ENCODE measurements at regions not wholly inside any gene's neighbourhood (a gene's known extent, or its start where the extent isn't known, plus 50 kb on each side); places are given as distances from the start of the nearest gene placed in this dataset.
"Not testable (repeated sequence)": the region's sequence is repeated elsewhere in the genome, so short reads cannot be mapped to it uniquely, and the experiment has no call there.

DNA sequence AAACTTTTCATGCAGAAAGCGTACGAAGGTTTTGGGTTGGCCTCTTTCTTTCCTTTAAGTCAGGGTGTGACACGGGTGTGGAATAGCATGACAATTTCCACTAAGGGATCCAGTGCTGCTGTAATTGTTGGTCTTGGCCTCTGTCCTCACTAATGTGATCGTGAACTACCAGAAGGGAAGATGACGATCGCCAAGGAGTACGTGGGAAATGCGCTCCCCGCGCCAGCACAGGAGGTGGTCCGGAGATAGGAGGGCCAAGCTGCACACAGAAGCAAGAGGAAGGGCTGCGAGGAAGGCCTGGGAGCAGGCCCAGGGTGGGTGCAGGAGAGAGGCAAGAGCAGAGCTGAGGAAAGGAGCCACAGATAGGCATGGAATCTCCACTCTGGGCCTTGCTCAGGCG is 79.7 kb upstream of the PODXL start:
- H3K79me2 ChIP-seq (ENCODE audit: control insufficient read depth, insufficient read depth, low read length): no peaks in the 10 kb centered on the region
- dilution Hi-C loops (cut with MboI; ENCODE audit: extremely low pct_ligation_motif_present, low sequenced_read_pairs) (no loop called here), intact Hi-C loops (cut with micrococcal nuclease) (no loop called here)
- CTCF ChIA-PET: interaction anchor here (2.0 kb wide), 1 partner anchor 19 kb away, joined by 6 read pairs; no protein-coding TSS in a partner anchor
- POLR2A ChIA-PET: no interaction called here
- no peaks in the 10 kb centered on the region for H3K36me3 ChIP-seq (ENCODE audit: control insufficient read depth in 2 of 2, extremely low read depth in 1 of 2, insufficient read depth in 2 of 2, low read length in 2 of 2)
- H3K9ac ChIP-seq (replicated peaks; ENCODE audit: extremely low read depth, insufficient read depth, low read length): no peak overlapping the region
- TF ChIP-seq EZH2 (IDR thresholded peaks at IDR 0.05; ENCODE audit: borderline replicate concordance, low read depth, low read length, severe bottlenecking): no peak
- TF ChIP-seq JUN (IDR thresholded peaks at IDR 0.05; ENCODE audit: borderline replicate concordance, insufficient read depth, insufficient read length, low read depth): no peak
- TF ChIP-seq GATA2 (IDR thresholded peaks at IDR 0.05; ENCODE audit: insufficient read depth, insufficient read length, low read depth, low read length): no peak
- TF ChIP-seq, protein P1, sequence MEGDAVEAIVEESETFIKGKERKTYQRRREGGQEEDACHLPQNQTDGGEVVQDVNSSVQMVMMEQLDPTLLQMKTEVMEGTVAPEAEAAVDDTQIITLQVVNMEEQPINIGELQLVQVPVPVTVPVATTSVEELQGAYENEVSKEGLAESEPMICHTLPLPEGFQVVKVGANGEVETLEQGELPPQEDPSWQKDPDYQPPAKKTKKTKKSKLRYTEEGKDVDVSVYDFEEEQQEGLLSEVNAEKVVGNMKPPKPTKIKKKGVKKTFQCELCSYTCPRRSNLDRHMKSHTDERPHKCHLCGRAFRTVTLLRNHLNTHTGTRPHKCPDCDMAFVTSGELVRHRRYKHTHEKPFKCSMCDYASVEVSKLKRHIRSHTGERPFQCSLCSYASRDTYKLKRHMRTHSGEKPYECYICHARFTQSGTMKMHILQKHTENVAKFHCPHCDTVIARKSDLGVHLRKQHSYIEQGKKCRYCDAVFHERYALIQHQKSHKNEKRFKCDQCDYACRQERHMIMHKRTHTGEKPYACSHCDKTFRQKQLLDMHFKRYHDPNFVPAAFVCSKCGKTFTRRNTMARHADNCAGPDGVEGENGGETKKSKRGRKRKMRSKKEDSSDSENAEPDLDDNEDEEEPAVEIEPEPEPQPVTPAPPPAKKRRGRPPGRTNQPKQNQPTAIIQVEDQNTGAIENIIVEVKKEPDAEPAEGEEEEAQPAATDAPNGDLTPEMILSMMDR (IDR thresholded peaks at IDR 0.05; ENCODE audit: extremely low read depth in 1 of 2, insufficient read depth in 1 of 2, low read depth in 1 of 2, low read length in 2 of 2): no peak
- TF ChIP-seq MYC (IDR thresholded peaks at IDR 0.05; ENCODE audit: low read depth, low read length): no peak
- TF ChIP-seq POLR2AphosphoS5 (IDR thresholded peaks at IDR 0.05; ENCODE audit: insufficient read depth, low read depth, low read length): no peak
- TF ChIP-seq, protein P2, sequence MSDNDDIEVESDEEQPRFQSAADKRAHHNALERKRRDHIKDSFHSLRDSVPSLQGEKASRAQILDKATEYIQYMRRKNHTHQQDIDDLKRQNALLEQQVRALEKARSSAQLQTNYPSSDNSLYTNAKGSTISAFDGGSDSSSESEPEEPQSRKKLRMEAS (IDR thresholded peaks at IDR 0.05; ENCODE audit: insufficient read depth, insufficient read length): no peak
- H3K9me1 ChIP-seq (replicated peaks; ENCODE audit: control insufficient read depth, extremely low read depth, insufficient read depth, low read length): no peaks in the 10 kb centered on the region
- no peaks in the 10 kb centered on the region for H3K9me3 ChIP-seq (replicated peaks; ENCODE audit: control insufficient read depth, insufficient read depth, low read length)
- no peaks in the 10 kb centered on the region for H3K27me3 ChIP-seq (ENCODE audit: control insufficient read depth in 2 of 2, insufficient read depth in 2 of 2, low read length in 2 of 2)
- peaks cover 23% of the 10 kb centered on the region for H3K4me1 ChIP-seq (ENCODE audit: control insufficient read depth, extremely low read depth, insufficient read depth, low read length)
- DNase-seq (ENCODE audit: low read depth, low spot score): peak; percentile 62
- H3K4me2 ChIP-seq (ENCODE audit: insufficient read depth, low read length): no peak overlapping the region
- BruUV-seq (replicated peaks): no TSS peak
- peak; percentile 59 for FAIRE-seq
- H4K20me1 ChIP-seq (replicated peaks; ENCODE audit: control insufficient read depth, extremely low read depth, insufficient read depth, low read length): no peaks in the 10 kb centered on the region
- H2AFZ ChIP-seq (ENCODE audit: low read depth, low read length): peak overlapping the region; percentile 38
- no peak overlapping the region for H3K4me3 ChIP-seq (replicated peaks in 1 of 3; ENCODE audit: insufficient read depth in 1 of 3, low read depth in 1 of 3, low read length in 3 of 3)
- no peak overlapping the region for H3K27ac ChIP-seq (ENCODE audit: insufficient read depth, low read depth, low read length)

DNA sequence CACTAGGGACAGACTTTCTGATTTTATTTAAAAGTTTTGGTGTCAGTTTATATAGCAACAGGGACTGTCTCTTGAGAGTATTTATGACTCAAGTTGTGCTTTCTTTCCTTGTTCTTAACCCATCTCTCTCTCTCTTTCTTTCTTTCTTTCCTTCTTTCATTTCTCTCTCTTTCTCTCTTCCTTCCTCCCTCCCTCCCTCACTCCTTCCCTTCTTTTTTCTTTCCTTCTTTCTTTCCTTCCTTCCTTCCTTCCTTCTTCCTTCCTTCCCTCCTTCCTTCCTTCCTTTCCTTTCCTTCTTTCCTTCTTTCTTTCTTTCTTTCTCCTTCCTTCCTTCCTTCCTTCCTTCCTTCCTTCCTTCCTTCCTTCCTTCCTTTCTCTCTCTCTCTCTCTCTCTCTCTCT is 77.8 kb upstream of the PODXL start:
- dilution Hi-C loops (cut with MboI; ENCODE audit: extremely low pct_ligation_motif_present, low sequenced_read_pairs); FAIRE-seq; H2AFZ ChIP-seq (ENCODE audit: low read depth, low read length); H3K9me3 ChIP-seq (replicated peaks; ENCODE audit: control insufficient read depth, insufficient read depth, low read length); H3K36me3 ChIP-seq (ENCODE audit: control insufficient read depth in 2 of 2, extremely low read depth in 1 of 2, insufficient read depth in 2 of 2, low read length in 2 of 2); BruUV-seq (replicated peaks); H3K9me1 ChIP-seq (replicated peaks; ENCODE audit: control insufficient read depth, extremely low read depth, insufficient read depth, low read length); H3K79me2 ChIP-seq (ENCODE audit: control insufficient read depth, insufficient read depth, low read length); H3K27me3 ChIP-seq (ENCODE audit: control insufficient read depth in 2 of 2, insufficient read depth in 2 of 2, low read length in 2 of 2); H3K4me2 ChIP-seq (ENCODE audit: insufficient read depth, low read length); DNase-seq (ENCODE audit: low read depth, low spot score); H3K4me3 ChIP-seq (replicated peaks in 1 of 3; ENCODE audit: insufficient read depth in 1 of 3, low read depth in 1 of 3, low read length in 3 of 3); H4K20me1 ChIP-seq (replicated peaks; ENCODE audit: control insufficient read depth, extremely low read depth, insufficient read depth, low read length): not testable (repeated sequence)
- intact Hi-C loops (cut with micrococcal nuclease): loop anchor here (5.0 kb wide), 1 partner anchor 1733 kb away; no protein-coding TSS in a partner anchor
- ChIA-PET CTCF (interaction anchor here (1.0 kb wide), 1 partner anchor 87 kb away, joined by 3 read pairs; no protein-coding TSS in a partner anchor), POLR2A (interaction anchor here (0.5 kb wide), 1 partner anchor 87 kb away, joined by 8 read pairs; no protein-coding TSS in a partner anchor)
- Histone ChIP-seq H3K4me1 (ENCODE audit: control insufficient read depth, extremely low read depth, insufficient read depth, low read length) (peaks cover 36% of the 10 kb centered on the region), H3K9ac (replicated peaks; ENCODE audit: extremely low read depth, insufficient read depth, low read length) (peak overlapping the region; percentile 7), H3K27ac (ENCODE audit: insufficient read depth, low read depth, low read length) (peak overlapping the region; percentile 70)
